H9 (cell line): ENCODE measurements at regions not wholly inside any gene's neighbourhood (a gene's known extent, or its start where the extent isn't known, plus 50 kb on each side); places are given as distances from the start of the nearest gene placed in this dataset.

Source experiments
- DNase-seq: peaks from one replicate; pipeline ENCODE4 v3.0.0-alpha.2; 2017
- H2AFZ ChIP-seq: one replicate; pipeline ENCODE4 v1.6.1; 2013; ENCODE audit warnings: mild to moderate bottlenecking, low read length, control low read depth, moderate library complexity
- H2AK5ac ChIP-seq: 2 replicates; pipeline ENCODE4 v1.6.1; 2013; ENCODE audit warnings: low read length, control low read depth, mixed read lengths; ENCODE audit not compliant: insufficient read length
- H2BK120ac ChIP-seq: one replicate; pipeline ENCODE4 v1.6.1; 2013; ENCODE audit warnings: low read depth, mild to moderate bottlenecking, low read length, control low read depth, inconsistent platforms; ENCODE audit not compliant: poor library complexity, severe bottlenecking
- H2BK12ac ChIP-seq: 2 replicates; pipeline ENCODE4 v1.6.1; 2013; ENCODE audit warnings: low read length, control low read depth, mixed read lengths, low read depth; ENCODE audit not compliant: insufficient read length
- H2BK15ac ChIP-seq: 2 replicates; pipeline ENCODE4 v1.6.1; 2013; ENCODE audit warnings: low read depth, low read length, control low read depth
- H2BK20ac ChIP-seq: one replicate; pipeline ENCODE4 v1.6.1; 2013; ENCODE audit warnings: low read depth, mild to moderate bottlenecking, low read length, control low read depth, inconsistent platforms; ENCODE audit not compliant: poor library complexity, severe bottlenecking
- H2BK5ac ChIP-seq: 2 replicates; pipeline ENCODE4 v1.6.1; 2013; ENCODE audit warnings: low read length, control low read depth, mixed read lengths; ENCODE audit not compliant: insufficient read length
- H3K14ac ChIP-seq: 2 replicates; pipeline ENCODE4 v1.6.1; 2013; ENCODE audit warnings: low read length, control low read depth; ENCODE audit not compliant: insufficient read depth
- H3K18ac ChIP-seq: 2 replicates; pipeline ENCODE4 v1.6.1; 2013; ENCODE audit warnings: low read depth, mild to moderate bottlenecking, mixed read lengths, low read length, control low read depth; ENCODE audit not compliant: insufficient read length
- H3K23ac ChIP-seq: 2 replicates; pipeline ENCODE4 v1.6.1; 2013; ENCODE audit warnings: low read length, control low read depth, mixed read lengths, low read depth; ENCODE audit not compliant: insufficient read length
- H3K23me2 ChIP-seq: 2 replicates; pipeline ENCODE4 v1.6.1; 2013; ENCODE audit warnings: low read depth, mild to moderate bottlenecking, mixed read lengths, low read length, control low read depth; ENCODE audit not compliant: insufficient read length, poor library complexity, severe bottlenecking
- H3K27ac ChIP-seq: 2 replicates; pipeline ENCODE4 v1.5.1; 2013; ENCODE audit warnings: low read length, control low read depth, mixed read lengths, low read depth; ENCODE audit not compliant: insufficient read length
- H3K27me3 ChIP-seq: 2 replicates; pipeline ENCODE4 v1.6.1; 2013; ENCODE audit warnings: low read length, control low read depth, inconsistent platforms; ENCODE audit not compliant: insufficient read depth
- H3K4ac ChIP-seq: 2 replicates; pipeline ENCODE4 v1.6.1; 2013; ENCODE audit warnings: low read depth, mild to moderate bottlenecking, control low read depth, inconsistent platforms, low read length, moderate library complexity
- H3K4me1 ChIP-seq: 2 replicates; pipeline ENCODE4 v1.6.1; 2013; ENCODE audit warnings: low read length, control low read depth, inconsistent platforms; ENCODE audit not compliant: insufficient read depth
- H3K4me2 ChIP-seq: 2 replicates; pipeline ENCODE4 v1.6.1; 2013; ENCODE audit warnings: low read length, control low read depth, mixed read lengths; ENCODE audit not compliant: insufficient read length, insufficient read depth
- H3K56ac ChIP-seq: 2 replicates; pipeline ENCODE4 v1.6.1; 2013; ENCODE audit warnings: low read depth, mild to moderate bottlenecking, mixed read lengths, low read length, control low read depth; ENCODE audit not compliant: insufficient read length
- H3K79me1 ChIP-seq: 2 replicates; pipeline ENCODE4 v1.6.1; 2013; ENCODE audit warnings: low read depth, mild to moderate bottlenecking, moderate library complexity, low read length, control low read depth, inconsistent platforms; ENCODE audit not compliant: insufficient read depth, poor library complexity, severe bottlenecking
- H3K79me2 ChIP-seq: 2 replicates; pipeline ENCODE4 v1.6.1; 2013; ENCODE audit warnings: low read length, control low read depth, inconsistent platforms; ENCODE audit not compliant: insufficient read depth
- H3K9ac ChIP-seq: 2 replicates; pipeline ENCODE4 v1.6.1; 2013; ENCODE audit warnings: low read length, control low read depth, mixed read lengths; ENCODE audit not compliant: insufficient read length; ENCODE audit errors: extremely low read depth
- H3K9me3 ChIP-seq: one replicate; pipeline ENCODE4 v1.6.1; 2013; ENCODE audit warnings: low read depth, low read length, inconsistent platforms; ENCODE audit not compliant: control insufficient read depth
- H3T11ph ChIP-seq: one replicate; pipeline ENCODE4 v1.6.1; 2013; ENCODE audit warnings: mild to moderate bottlenecking, low read length, control low read depth, inconsistent platforms
- H4K20me1 ChIP-seq: one replicate; pipeline ENCODE4 v1.6.1; 2013; ENCODE audit not compliant: control insufficient read depth, insufficient read length, insufficient read depth
- H4K5ac ChIP-seq: 2 replicates; pipeline ENCODE4 v1.6.1; 2013; ENCODE audit warnings: low read depth, mild to moderate bottlenecking, mixed read lengths, low read length, control low read depth; ENCODE audit not compliant: insufficient read length
- H4K8ac ChIP-seq: replicated peaks from 2 replicates; pipeline ENCODE4 v1.6.1; 2013; ENCODE audit warnings: low read length, control low read depth, mixed read lengths, low read depth; ENCODE audit not compliant: insufficient read length
- H4K91ac ChIP-seq: 2 replicates; pipeline ENCODE4 v1.6.1; 2013; ENCODE audit warnings: low read depth, mild to moderate bottlenecking, moderate library complexity, mixed read lengths, low read length, control low read depth; ENCODE audit not compliant: insufficient read length
- H3K27ac Mint-ChIP-seq, 3 experiments: 2 replicates in 2 of 3; 3 replicates in 1 of 3; pipeline ENCODE4 v1.8.0; 2020 to 2021; ENCODE audit warnings: mixed read lengths in 3 of 3, mild to moderate bottlenecking in 1 of 3, moderate library complexity in 1 of 3
- H3K27me3 Mint-ChIP-seq: 2 replicates; pipeline ENCODE4 v1.8.0; 2021; ENCODE audit warnings: low read depth, mild to moderate bottlenecking, moderate library complexity, mixed read lengths
- H3K36me3 Mint-ChIP-seq, 3 experiments: 2 replicates in 2 of 3; 3 replicates in 1 of 3; pipeline ENCODE4 v1.8.0; 2020 to 2021; ENCODE audit warnings: low read depth in 3 of 3, mixed read lengths in 3 of 3; ENCODE audit not compliant: insufficient read depth in 1 of 3
- H3K4me1 Mint-ChIP-seq, 2 experiments: 2 replicates each; pipeline ENCODE4 v1.8.0; 2020; ENCODE audit warnings: mixed read lengths in 2 of 2
- H3K4me3 Mint-ChIP-seq, 2 experiments: 2 replicates in 1 of 2; 3 replicates in 1 of 2; pipeline ENCODE4 v1.8.0; 2020 to 2021; ENCODE audit warnings: mild to moderate bottlenecking in 2 of 2, mixed read lengths in 2 of 2, moderate library complexity in 1 of 2
- H3K9me3 Mint-ChIP-seq, 2 experiments: 2 replicates in 1 of 2; 3 replicates in 1 of 2; pipeline ENCODE4 v1.8.0; 2020; ENCODE audit warnings: mild to moderate bottlenecking in 2 of 2, mixed read lengths in 2 of 2, moderate library complexity in 1 of 2
- WGBS: extraction: QIAGEN DNeasy Blood & Tissue Kit; methylation state at CpG from one replicate; pipeline ENCODE4 v1.1.7; 2013; ENCODE audit warnings: missing lambda C conversion rate, low lambda C conversion rate, mixed read lengths; ENCODE audit not compliant: insufficient read length; ENCODE audit errors: extremely low coverage; 5-methylcytosine and 5-hydroxymethylcytosine counted together
- TF ChIP-seq, protein P1 (sequence below): fragments of 200-600 bp; sonication (generic); conservative IDR thresholded peaks from 3 replicates; pipeline ENCODE4 v1.8.0; 2021; ENCODE audit warnings: antibody characterized with exemption, mild to moderate bottlenecking

GRCh38 chr2:117703858-117704257, 110.6 kb upstream of the DDX18 start:
- peaks cover under 1 to 4% of the 10 kb centered on the region in 2 experiments; a peak in 2 of 4 replicates for H3K4me1 Mint-ChIP-seq
- H4K5ac ChIP-seq: no peak overlapping the region
- no peak overlapping the region for H2BK15ac ChIP-seq
- H4K20me1 ChIP-seq: no peaks in the 10 kb centered on the region
- no peak overlapping the region for H3K14ac ChIP-seq
- no peaks in the 10 kb centered on the region for H3K23me2 ChIP-seq
- H2BK20ac ChIP-seq: no peak overlapping the region
- no peak overlapping the region for H4K91ac ChIP-seq
- no peak overlapping the region for H2BK5ac ChIP-seq
- no peaks in the 10 kb centered on the region; a peak in 1 of 5 replicates for H3K9me3 Mint-ChIP-seq
- H2AFZ ChIP-seq: no peak overlapping the region
- no peak overlapping the region for H3K27ac ChIP-seq
- H3K23ac ChIP-seq: no peak overlapping the region
- no peaks in the 10 kb centered on the region for H3K4me1 ChIP-seq
- H3K79me2 ChIP-seq: no peaks in the 10 kb centered on the region
- no peak overlapping the region for H3K18ac ChIP-seq
- TF ChIP-seq, protein P1, sequence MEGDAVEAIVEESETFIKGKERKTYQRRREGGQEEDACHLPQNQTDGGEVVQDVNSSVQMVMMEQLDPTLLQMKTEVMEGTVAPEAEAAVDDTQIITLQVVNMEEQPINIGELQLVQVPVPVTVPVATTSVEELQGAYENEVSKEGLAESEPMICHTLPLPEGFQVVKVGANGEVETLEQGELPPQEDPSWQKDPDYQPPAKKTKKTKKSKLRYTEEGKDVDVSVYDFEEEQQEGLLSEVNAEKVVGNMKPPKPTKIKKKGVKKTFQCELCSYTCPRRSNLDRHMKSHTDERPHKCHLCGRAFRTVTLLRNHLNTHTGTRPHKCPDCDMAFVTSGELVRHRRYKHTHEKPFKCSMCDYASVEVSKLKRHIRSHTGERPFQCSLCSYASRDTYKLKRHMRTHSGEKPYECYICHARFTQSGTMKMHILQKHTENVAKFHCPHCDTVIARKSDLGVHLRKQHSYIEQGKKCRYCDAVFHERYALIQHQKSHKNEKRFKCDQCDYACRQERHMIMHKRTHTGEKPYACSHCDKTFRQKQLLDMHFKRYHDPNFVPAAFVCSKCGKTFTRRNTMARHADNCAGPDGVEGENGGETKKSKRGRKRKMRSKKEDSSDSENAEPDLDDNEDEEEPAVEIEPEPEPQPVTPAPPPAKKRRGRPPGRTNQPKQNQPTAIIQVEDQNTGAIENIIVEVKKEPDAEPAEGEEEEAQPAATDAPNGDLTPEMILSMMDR: peak; percentile 47; the same call in 2 of the 3 replicates
- no peak overlapping the region for H2BK12ac ChIP-seq
- no peaks in the 10 kb centered on the region; the same call in 1 of the 2 replicates for H3K27me3 Mint-ChIP-seq
- no peaks in the 10 kb centered on the region for H3K79me1 ChIP-seq
- no peak overlapping the region for H2BK120ac ChIP-seq
- no peaks in the 10 kb centered on the region for H3K9me3 ChIP-seq
- no peaks in the 10 kb centered on the region for H3K36me3 Mint-ChIP-seq
- no peak overlapping the region for H3K56ac ChIP-seq
- H3T11ph ChIP-seq: no peak overlapping the region
- no peak overlapping the region for H4K8ac ChIP-seq
- H3K4me3 Mint-ChIP-seq: no peak overlapping the region
- DNase-seq: no peak
- no peak overlapping the region for H3K4ac ChIP-seq
- no peak overlapping the region for H3K9ac ChIP-seq
- no peak overlapping the region for H3K27ac Mint-ChIP-seq
- WGBS: no CpG with 5 or more reads among the region's 7 CpGs
- H3K4me2 ChIP-seq: no peak overlapping the region
- no peak overlapping the region for H2AK5ac ChIP-seq
- H3K27me3 ChIP-seq: no peaks in the 10 kb centered on the region
